SK-N-SH (cell line): ENCODE measurements at regions not wholly inside any gene's neighbourhood (a gene's known extent, or its start where the extent isn't known, plus 50 kb on each side); places are given as distances from the start of the nearest gene placed in this dataset.

ENCODE experiments used
- CTCF ChIA-PET: fragments of 300-600, 350-600 bp; formaldehyde crosslinking; extraction: SDS; loops from one replicate; lab custom pipeline; 2021; lab: Yijun Ruan, JAX
- POLR2A ChIA-PET: fragments of 350-600 bp; sonication (Branson Sonifier 250); formaldehyde crosslinking; extraction: SDS; loops from one replicate; lab custom pipeline; 2020; ENCODE audit warnings: antibody characterized with exemption, inconsistent platforms; lab: Yijun Ruan, JAX
- DNase-seq: peaks from one replicate; pipeline ENCODE4 v3.0.0; 2012
- H2AFZ ChIP-seq: fragments of 200-600 bp; sonication (generic); 2 replicates; pipeline ENCODE4 v1.8.1; 2016; ENCODE audit warnings: antibody characterized with exemption, mild to moderate bottlenecking, low read depth
- H3F3A ChIP-seq: fragments of 200-600 bp; sonication (generic); replicated peaks from 2 replicates; pipeline ENCODE3; 2016; ENCODE audit warnings: antibody characterized with exemption, mild to moderate bottlenecking; ENCODE audit not compliant: insufficient read depth
- H3K27ac ChIP-seq, 2 experiments: fragments of 200-500 bp in 1 of 2; fragments of 200-600 bp in 1 of 2; sonication (Bioruptor generic) in 1 of 2; sonication (generic), shearing (Covaris generic) in 1 of 2; 2 replicates each; pipeline versions ENCODE4 v1.5.1 to v1.6.1; 2014 to 2016; ENCODE audit warnings: low read depth in 2 of 2, inconsistent platforms in 1 of 2, low read length in 1 of 2, mild to moderate bottlenecking in 1 of 2, mixed read lengths in 1 of 2
- H3K27me3 ChIP-seq: fragments of 200-600 bp; sonication (generic), shearing (Covaris generic); 2 replicates; pipeline ENCODE4 v1.6.1; 2016; ENCODE audit warnings: mixed run types; ENCODE audit not compliant: insufficient read depth
- H3K36me3 ChIP-seq, 2 experiments: fragments of 200-500 bp in 1 of 2; fragments of 200-600 bp in 1 of 2; sonication (Bioruptor generic) in 1 of 2; sonication (generic) in 1 of 2; replicated peaks in 1 of 2; 2 replicates each; pipeline versions ENCODE3 to v1.5.1; 2014 to 2016; ENCODE audit warnings: low read length in 1 of 2, mild to moderate bottlenecking in 1 of 2; ENCODE audit not compliant: insufficient read depth in 2 of 2, control insufficient read depth in 1 of 2
- H3K4me1 ChIP-seq, 2 experiments: fragments of 200-500 bp in 1 of 2; fragments of 200-600 bp in 1 of 2; sonication (Bioruptor generic) in 1 of 2; sonication (generic), shearing (Covaris generic) in 1 of 2; 2 replicates each; pipeline versions ENCODE4 v1.5.1 to v1.6.1; 2014 to 2016; ENCODE audit warnings: low read depth in 1 of 2, low read length in 1 of 2, mixed run types in 1 of 2; ENCODE audit not compliant: insufficient read depth in 2 of 2, control insufficient read depth in 1 of 2
- H3K4me2 ChIP-seq: fragments of 200-600 bp; sonication (generic), shearing (Covaris generic); 2 replicates; pipeline ENCODE4 v1.6.1; 2017; ENCODE audit warnings: mixed run types
- H3K4me3 ChIP-seq, 2 experiments: fragments of 200-500 bp in 1 of 2; fragments of 200-600 bp in 1 of 2; sonication (Bioruptor generic) in 1 of 2; sonication (generic), shearing (Covaris generic) in 1 of 2; 2 replicates each; pipeline versions ENCODE4 v1.5.1 to v1.8.1; 2014 to 2016; ENCODE audit warnings: low read depth in 2 of 2, inconsistent platforms in 1 of 2, low read length in 1 of 2, mild to moderate bottlenecking in 1 of 2, mixed read lengths in 1 of 2, moderate library complexity in 1 of 2
- H3K79me2 ChIP-seq: fragments of 200-600 bp; sonication (generic); 2 replicates; pipeline ENCODE4 v1.8.1; 2017; ENCODE audit warnings: mild to moderate bottlenecking; ENCODE audit not compliant: insufficient read depth
- H3K9ac ChIP-seq: fragments of 200-600 bp; sonication (generic); 2 replicates; pipeline ENCODE4 v1.6.1; 2017; ENCODE audit warnings: mixed run types
- H3K9me2 ChIP-seq: fragments of 200-600 bp; sonication (generic); 2 replicates; pipeline ENCODE4 v1.6.1; 2017; ENCODE audit warnings: mixed run types
- H3K9me3 ChIP-seq: fragments of 200-600 bp; sonication (generic); 2 replicates; pipeline ENCODE4 v1.6.1; 2017; ENCODE audit warnings: mixed run types, mild to moderate bottlenecking, moderate library complexity
- H4K20me1 ChIP-seq: fragments of 200-600 bp; sonication (generic); 2 replicates; pipeline ENCODE4 v1.6.1; 2017; ENCODE audit warnings: mild to moderate bottlenecking, mixed run types; ENCODE audit not compliant: insufficient read depth
- ELF1 ChIP-seq: IDR thresholded peaks from 2 replicates; pipeline ENCODE4 v1.4.0; 2012
- FOSL2 ChIP-seq: IDR thresholded peaks from 2 replicates; pipeline ENCODE4 v1.4.0; 2012; ENCODE audit warnings: low read depth, mild to moderate bottlenecking, moderate library complexity, borderline replicate concordance
- FOXJ3 ChIP-seq: sonication (generic); formaldehyde crosslinking; IDR thresholded peaks from 2 replicates; pipeline ENCODE4 v1.5.1; 2020; ENCODE audit warnings: mild to moderate bottlenecking, missing genetic modification reagents
- JUND ChIP-seq: IDR thresholded peaks from 2 replicates; pipeline ENCODE4 v1.4.0; 2012
- MEF2A ChIP-seq: IDR thresholded peaks from 2 replicates; pipeline ENCODE4 v1.4.0; 2012; ENCODE audit warnings: low read depth, borderline replicate concordance
- MXI1 ChIP-seq: IDR thresholded peaks from 2 replicates; pipeline ENCODE4 v1.6.1; 2012; ENCODE audit warnings: mild to moderate bottlenecking, low read depth, low read length, improper control_type of control experiment
- NFIC ChIP-seq: IDR thresholded peaks from 2 replicates; pipeline ENCODE4 v1.4.0; 2012; ENCODE audit warnings: borderline replicate concordance
- NRF1 ChIP-seq: IDR thresholded peaks from 2 replicates; pipeline ENCODE4 v1.6.1; 2012; ENCODE audit warnings: low read depth, mild to moderate bottlenecking, low read length
- POLR2AphosphoS5 ChIP-seq: IDR thresholded peaks from 2 replicates; pipeline ENCODE4 v1.6.1; 2012; ENCODE audit warnings: low read depth, low read length
- RCOR1 ChIP-seq: fragments of 150-350 bp; IDR thresholded peaks from 2 replicates; pipeline ENCODE4 v1.6.1; 2017; ENCODE audit warnings: antibody characterized with exemption, low read length
- RXRA ChIP-seq: IDR thresholded peaks from 2 replicates; pipeline ENCODE4 v1.4.0; 2012; ENCODE audit warnings: low read depth, mild to moderate bottlenecking, borderline replicate concordance
- SMC3 ChIP-seq: IDR thresholded peaks from 2 replicates; pipeline ENCODE4 v1.6.1; 2012; ENCODE audit warnings: low read depth, low read length, improper control_type of control experiment
- TCF12 ChIP-seq: IDR thresholded peaks from 2 replicates; pipeline ENCODE4 v1.4.0; 2012
- TEAD4 ChIP-seq: IDR thresholded peaks from 2 replicates; pipeline ENCODE4 v1.4.0; 2012; ENCODE audit warnings: mild to moderate bottlenecking, borderline replicate concordance; ENCODE audit not compliant: insufficient read depth
- WGBS: methylation state at CpG from one replicate; pipeline ENCODE4 v1.1.6; 2017; ENCODE audit warnings: low lambda C conversion rate; 5-methylcytosine and 5-hydroxymethylcytosine counted together
- TF ChIP-seq, protein P1 (sequence below): IDR thresholded peaks from 2 replicates; pipeline ENCODE4 v1.6.1; 2012; ENCODE audit warnings: mild to moderate bottlenecking, low read depth, low read length, moderate library complexity
- TF ChIP-seq, protein P2 (sequence below): IDR thresholded peaks from 2 replicates; pipeline ENCODE4 v1.4.0; 2012; ENCODE audit warnings: low read depth, borderline replicate concordance
- TF ChIP-seq, protein P3 (sequence below): IDR thresholded peaks from 2 replicates; pipeline ENCODE4 v1.4.0; 2012; ENCODE audit warnings: low read depth, borderline replicate concordance
- TF ChIP-seq, protein P4 (sequence below): IDR thresholded peaks from 2 replicates; pipeline ENCODE4; 2012
- TF ChIP-seq, protein P5 (sequence below): fragments of 200-600 bp; sonication (generic); IDR thresholded peaks from 2 replicates; pipeline ENCODE4 v1.6.1; 2017; ENCODE audit warnings: antibody characterized with exemption, mild to moderate bottlenecking, moderate library complexity

DNA sequence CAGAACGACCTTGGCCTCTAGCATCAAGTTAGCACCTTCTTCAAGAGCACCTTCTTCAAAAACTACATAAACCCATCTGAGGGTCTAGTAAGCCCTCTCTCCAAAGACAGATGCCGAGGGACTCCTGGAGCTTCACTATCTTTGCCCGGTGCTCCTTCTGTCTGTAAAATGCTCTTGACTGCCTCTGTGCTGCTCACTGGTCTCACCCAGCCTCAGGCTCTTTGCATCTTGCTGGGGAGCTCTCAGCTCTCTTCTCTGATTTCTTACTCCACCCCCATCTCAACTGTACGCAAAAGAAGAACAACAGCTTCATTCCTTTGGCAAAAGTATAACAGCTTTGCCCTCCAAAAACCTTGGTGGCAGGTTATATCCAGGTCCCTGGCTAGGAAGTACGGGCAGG is 404.2 kb downstream of the KLF12 start:
- TF ChIP-seq, protein P1, sequence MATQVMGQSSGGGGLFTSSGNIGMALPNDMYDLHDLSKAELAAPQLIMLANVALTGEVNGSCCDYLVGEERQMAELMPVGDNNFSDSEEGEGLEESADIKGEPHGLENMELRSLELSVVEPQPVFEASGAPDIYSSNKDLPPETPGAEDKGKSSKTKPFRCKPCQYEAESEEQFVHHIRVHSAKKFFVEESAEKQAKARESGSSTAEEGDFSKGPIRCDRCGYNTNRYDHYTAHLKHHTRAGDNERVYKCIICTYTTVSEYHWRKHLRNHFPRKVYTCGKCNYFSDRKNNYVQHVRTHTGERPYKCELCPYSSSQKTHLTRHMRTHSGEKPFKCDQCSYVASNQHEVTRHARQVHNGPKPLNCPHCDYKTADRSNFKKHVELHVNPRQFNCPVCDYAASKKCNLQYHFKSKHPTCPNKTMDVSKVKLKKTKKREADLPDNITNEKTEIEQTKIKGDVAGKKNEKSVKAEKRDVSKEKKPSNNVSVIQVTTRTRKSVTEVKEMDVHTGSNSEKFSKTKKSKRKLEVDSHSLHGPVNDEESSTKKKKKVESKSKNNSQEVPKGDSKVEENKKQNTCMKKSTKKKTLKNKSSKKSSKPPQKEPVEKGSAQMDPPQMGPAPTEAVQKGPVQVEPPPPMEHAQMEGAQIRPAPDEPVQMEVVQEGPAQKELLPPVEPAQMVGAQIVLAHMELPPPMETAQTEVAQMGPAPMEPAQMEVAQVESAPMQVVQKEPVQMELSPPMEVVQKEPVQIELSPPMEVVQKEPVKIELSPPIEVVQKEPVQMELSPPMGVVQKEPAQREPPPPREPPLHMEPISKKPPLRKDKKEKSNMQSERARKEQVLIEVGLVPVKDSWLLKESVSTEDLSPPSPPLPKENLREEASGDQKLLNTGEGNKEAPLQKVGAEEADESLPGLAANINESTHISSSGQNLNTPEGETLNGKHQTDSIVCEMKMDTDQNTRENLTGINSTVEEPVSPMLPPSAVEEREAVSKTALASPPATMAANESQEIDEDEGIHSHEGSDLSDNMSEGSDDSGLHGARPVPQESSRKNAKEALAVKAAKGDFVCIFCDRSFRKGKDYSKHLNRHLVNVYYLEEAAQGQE: no peak
- TF ChIP-seq, protein P2, sequence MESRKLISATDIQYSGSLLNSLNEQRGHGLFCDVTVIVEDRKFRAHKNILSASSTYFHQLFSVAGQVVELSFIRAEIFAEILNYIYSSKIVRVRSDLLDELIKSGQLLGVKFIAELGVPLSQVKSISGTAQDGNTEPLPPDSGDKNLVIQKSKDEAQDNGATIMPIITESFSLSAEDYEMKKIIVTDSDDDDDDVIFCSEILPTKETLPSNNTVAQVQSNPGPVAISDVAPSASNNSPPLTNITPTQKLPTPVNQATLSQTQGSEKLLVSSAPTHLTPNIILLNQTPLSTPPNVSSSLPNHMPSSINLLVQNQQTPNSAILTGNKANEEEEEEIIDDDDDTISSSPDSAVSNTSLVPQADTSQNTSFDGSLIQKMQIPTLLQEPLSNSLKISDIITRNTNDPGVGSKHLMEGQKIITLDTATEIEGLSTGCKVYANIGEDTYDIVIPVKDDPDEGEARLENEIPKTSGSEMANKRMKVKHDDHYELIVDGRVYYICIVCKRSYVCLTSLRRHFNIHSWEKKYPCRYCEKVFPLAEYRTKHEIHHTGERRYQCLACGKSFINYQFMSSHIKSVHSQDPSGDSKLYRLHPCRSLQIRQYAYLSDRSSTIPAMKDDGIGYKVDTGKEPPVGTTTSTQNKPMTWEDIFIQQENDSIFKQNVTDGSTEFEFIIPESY: no peak
- TF ChIP-seq FOXJ3 (CRISPR knock-in tag): no peak
- TF ChIP-seq TCF12: no peak
- TF ChIP-seq, protein P3, sequence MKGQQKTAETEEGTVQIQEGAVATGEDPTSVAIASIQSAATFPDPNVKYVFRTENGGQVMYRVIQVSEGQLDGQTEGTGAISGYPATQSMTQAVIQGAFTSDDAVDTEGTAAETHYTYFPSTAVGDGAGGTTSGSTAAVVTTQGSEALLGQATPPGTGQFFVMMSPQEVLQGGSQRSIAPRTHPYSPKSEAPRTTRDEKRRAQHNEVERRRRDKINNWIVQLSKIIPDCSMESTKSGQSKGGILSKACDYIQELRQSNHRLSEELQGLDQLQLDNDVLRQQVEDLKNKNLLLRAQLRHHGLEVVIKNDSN: no peak
- TF ChIP-seq POLR2AphosphoS5: no peak
- TF ChIP-seq NRF1: no peak
- no peak for TF ChIP-seq RXRA
- TF ChIP-seq, protein P4, sequence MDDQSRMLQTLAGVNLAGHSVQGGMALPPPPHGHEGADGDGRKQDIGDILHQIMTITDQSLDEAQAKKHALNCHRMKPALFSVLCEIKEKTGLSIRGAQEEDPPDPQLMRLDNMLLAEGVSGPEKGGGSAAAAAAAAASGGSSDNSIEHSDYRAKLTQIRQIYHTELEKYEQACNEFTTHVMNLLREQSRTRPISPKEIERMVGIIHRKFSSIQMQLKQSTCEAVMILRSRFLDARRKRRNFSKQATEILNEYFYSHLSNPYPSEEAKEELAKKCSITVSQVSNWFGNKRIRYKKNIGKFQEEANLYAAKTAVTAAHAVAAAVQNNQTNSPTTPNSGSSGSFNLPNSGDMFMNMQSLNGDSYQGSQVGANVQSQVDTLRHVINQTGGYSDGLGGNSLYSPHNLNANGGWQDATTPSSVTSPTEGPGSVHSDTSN: no peak
- TF ChIP-seq NFIC: no peak
- TF ChIP-seq MXI1: no peak
- no peak for TF ChIP-seq MEF2A
- no peak for TF ChIP-seq TEAD4
- TF ChIP-seq RCOR1: no peak
- TF ChIP-seq FOSL2: no peak
- TF ChIP-seq SMC3: no peak
- TF ChIP-seq ELF1: no peak
- TF ChIP-seq, protein P5, sequence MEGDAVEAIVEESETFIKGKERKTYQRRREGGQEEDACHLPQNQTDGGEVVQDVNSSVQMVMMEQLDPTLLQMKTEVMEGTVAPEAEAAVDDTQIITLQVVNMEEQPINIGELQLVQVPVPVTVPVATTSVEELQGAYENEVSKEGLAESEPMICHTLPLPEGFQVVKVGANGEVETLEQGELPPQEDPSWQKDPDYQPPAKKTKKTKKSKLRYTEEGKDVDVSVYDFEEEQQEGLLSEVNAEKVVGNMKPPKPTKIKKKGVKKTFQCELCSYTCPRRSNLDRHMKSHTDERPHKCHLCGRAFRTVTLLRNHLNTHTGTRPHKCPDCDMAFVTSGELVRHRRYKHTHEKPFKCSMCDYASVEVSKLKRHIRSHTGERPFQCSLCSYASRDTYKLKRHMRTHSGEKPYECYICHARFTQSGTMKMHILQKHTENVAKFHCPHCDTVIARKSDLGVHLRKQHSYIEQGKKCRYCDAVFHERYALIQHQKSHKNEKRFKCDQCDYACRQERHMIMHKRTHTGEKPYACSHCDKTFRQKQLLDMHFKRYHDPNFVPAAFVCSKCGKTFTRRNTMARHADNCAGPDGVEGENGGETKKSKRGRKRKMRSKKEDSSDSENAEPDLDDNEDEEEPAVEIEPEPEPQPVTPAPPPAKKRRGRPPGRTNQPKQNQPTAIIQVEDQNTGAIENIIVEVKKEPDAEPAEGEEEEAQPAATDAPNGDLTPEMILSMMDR: no peak
- TF ChIP-seq JUND: no peak
- peaks cover 0 to 5% of the 10 kb centered on the region in 2 experiments for H3K36me3 ChIP-seq
- H3K4me3 ChIP-seq: no peak overlapping the region
- no peaks in the 10 kb centered on the region for H3K9me2 ChIP-seq
- no peak overlapping the region for H3K27ac ChIP-seq
- H3K27me3 ChIP-seq: no peaks in the 10 kb centered on the region
- H3F3A ChIP-seq: no peaks in the 10 kb centered on the region
- no peaks in the 10 kb centered on the region for H3K4me1 ChIP-seq
- H3K79me2 ChIP-seq: no peaks in the 10 kb centered on the region
- no peak for DNase-seq
- H3K9ac ChIP-seq: no peak overlapping the region
- 90% methylated on average over 5 of the region's 5 CpGs for WGBS
- H3K9me3 ChIP-seq: no peaks in the 10 kb centered on the region
- H4K20me1 ChIP-seq: no peaks in the 10 kb centered on the region
- CTCF ChIA-PET: interaction anchor here (0.7 to 1.6 kb wide), 2 partner anchors 11 to 560 kb away, joined by 3 read pairs; no protein-coding TSS in a partner anchor
- POLR2A ChIA-PET: no interaction called here
- no peak overlapping the region for H3K4me2 ChIP-seq
- H2AFZ ChIP-seq: no peak overlapping the region
